Fibroblast of the aortic adventitia (primary cell): ENCODE measurements at regions not wholly inside any gene's neighbourhood (a gene's known extent, or its start where the extent isn't known, plus 50 kb on each side); places are given as distances from the start of the nearest gene placed in this dataset.
A peak's percentile ranks its signal among the peaks of the same experiment; 100 is the strongest.

ENCODE experiments used
- DNase-seq: peaks from one replicate; pipeline ENCODE4 v3.0.0-alpha.2; 2010; ENCODE audit warnings: low read depth
- H3K4me3 ChIP-seq: 2 replicates; pipeline ENCODE4 v1.5.1; 2011; ENCODE audit warnings: low read depth, mild to moderate bottlenecking, control low read depth, low read length, moderate library complexity
- TF ChIP-seq, protein P1 (sequence below): IDR thresholded peaks from 2 replicates; pipeline ENCODE4 v1.5.1; 2011; ENCODE audit warnings: mild to moderate bottlenecking, low read length, control low read depth, inconsistent platforms; ENCODE audit not compliant: insufficient read depth

DNA sequence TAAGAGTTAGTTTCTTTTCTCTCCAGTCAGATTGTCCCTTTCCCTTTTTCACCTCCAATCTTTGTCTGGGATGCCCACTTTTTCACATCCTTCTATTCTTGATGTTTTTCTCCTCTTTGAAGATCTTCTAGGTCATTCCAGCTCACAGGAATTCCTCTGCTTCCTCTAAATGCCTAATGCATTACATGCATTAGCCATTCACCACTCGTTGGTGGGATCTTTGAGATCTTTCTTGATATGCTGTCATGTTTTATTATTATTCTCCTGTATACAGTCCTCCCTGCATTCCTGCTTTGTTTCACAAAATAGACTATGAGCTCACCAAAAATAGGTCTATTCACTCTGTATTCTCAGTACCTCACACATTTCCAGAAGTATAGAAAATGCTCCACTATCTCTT, 129.0 kb downstream of the LYPLAL1 start:
- no peak overlapping the region for H3K4me3 ChIP-seq
- TF ChIP-seq, protein P1, sequence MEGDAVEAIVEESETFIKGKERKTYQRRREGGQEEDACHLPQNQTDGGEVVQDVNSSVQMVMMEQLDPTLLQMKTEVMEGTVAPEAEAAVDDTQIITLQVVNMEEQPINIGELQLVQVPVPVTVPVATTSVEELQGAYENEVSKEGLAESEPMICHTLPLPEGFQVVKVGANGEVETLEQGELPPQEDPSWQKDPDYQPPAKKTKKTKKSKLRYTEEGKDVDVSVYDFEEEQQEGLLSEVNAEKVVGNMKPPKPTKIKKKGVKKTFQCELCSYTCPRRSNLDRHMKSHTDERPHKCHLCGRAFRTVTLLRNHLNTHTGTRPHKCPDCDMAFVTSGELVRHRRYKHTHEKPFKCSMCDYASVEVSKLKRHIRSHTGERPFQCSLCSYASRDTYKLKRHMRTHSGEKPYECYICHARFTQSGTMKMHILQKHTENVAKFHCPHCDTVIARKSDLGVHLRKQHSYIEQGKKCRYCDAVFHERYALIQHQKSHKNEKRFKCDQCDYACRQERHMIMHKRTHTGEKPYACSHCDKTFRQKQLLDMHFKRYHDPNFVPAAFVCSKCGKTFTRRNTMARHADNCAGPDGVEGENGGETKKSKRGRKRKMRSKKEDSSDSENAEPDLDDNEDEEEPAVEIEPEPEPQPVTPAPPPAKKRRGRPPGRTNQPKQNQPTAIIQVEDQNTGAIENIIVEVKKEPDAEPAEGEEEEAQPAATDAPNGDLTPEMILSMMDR, result no peak
- peak; percentile 60 for DNase-seq

DNA sequence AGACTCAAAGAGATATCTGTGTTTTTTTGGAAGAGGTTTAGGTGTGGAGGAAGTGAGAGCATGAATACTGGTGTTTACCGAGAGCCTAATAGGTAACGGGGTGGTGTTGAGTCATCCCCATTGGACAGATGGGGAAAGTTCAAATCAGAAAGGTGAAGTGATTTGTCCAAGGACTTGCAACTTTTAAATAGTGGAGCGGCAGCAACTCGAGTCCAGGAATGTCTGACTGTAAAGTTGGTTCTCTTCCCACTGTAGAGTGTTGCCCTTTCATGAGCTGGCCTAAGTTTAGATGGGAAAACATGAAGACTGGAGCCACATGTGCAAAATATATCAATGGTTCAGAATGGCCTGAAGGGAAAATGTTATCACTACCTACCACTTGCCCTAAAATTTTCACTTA, 125.7 kb downstream of the LYPLAL1 start:
- H3K4me3 ChIP-seq, result no peak overlapping the region
- TF ChIP-seq, protein P1, result no peak
- DNase-seq, result peak; percentile 92

DNA sequence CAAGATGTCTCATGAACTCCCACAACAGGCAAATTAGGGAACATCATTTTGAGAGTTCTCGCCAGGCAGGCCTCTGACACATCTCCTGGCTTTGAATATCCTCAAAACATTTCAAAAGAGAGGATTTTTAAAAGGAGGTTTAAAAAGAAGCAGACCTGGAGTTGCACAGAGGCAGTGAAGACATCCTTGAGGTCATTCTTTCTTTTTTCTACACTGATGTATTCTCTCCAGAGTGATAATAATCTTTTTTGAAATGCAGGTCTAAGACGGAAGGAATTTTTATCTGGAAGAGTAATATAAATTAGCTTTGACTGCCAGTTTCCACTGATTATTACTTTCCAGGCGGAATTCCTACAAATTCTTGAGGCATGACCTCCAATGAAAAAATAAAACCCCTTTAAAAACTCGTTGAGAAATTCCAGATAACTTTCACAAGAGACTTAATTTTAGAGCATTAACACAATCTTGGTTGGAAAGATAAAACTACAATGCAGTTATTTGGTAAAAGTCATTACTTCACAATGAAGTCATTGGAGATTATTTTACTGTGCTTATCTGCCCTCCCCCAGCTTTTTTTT, 125.0 kb downstream of the LYPLAL1 start:
- no peak overlapping the region for H3K4me3 ChIP-seq
- TF ChIP-seq, protein P1, result no peak
- peak; percentile 99 for DNase-seq

DNA sequence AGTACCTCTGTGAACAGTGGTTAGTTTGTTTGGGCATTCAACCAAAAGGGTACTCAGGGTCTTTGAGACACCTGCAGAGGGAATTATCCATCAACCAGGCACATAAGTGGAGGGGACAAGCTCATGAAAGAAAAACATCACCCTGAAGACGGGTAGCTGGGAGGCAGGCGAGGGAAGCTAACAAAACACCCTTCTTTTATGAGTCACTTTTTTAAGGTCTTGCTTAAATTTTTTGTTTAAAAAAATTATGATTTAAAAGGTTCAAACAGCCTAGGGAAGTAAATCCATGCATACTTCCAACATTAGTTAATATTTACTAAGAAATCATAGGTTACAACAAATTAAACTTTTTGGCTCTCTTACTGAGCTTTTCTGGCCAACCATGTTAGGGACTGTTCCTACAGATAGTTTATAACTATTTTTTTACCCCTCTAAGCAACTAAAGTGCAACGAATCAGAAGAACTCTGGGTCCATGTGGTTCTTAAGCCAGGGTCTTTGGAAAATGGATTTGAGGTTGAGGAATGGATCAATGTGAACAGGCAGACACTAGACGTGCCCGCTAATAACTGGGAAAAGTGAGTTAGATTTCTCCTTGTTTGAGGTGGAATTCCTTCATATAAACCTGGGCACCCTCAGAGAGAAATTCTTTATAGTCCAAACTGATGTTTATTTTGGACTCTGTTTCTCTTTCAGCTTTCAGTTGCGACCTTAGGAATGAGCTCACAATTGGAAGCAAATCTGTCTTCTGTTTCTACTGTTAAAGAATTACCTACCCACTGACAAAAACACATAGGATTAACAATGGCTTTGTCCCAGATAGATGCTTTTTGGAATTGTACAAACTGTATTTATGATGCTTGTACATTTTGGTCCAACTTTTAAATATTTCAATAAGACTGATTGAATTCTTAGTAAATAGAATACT, 123.0 kb downstream of the LYPLAL1 start:
- H3K4me3 ChIP-seq, result no peak overlapping the region
- peak; percentile 73 for DNase-seq
- TF ChIP-seq, protein P1, result no peak

DNA sequence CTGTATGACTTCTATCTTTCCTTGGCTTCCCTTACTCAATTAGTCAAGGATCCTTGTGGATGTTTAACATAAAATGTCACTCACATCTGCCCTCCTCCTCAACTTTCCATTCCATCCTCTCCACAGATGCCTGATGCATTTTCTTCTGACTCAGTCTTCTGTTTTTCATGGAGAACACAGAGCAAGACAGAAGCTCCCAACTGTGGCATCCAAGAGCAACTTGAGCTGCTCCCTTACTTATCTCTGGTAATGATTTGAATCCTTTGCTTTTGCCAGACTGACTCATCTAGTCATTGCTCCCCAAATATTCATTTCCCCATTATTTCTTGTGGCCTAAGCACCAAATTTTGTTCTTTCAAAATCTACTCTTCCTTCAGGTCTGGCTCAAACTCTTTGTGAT, 120.6 kb downstream of the LYPLAL1 start:
- H3K4me3 ChIP-seq, result no peak overlapping the region
- peak; percentile 47 for DNase-seq

DNA sequence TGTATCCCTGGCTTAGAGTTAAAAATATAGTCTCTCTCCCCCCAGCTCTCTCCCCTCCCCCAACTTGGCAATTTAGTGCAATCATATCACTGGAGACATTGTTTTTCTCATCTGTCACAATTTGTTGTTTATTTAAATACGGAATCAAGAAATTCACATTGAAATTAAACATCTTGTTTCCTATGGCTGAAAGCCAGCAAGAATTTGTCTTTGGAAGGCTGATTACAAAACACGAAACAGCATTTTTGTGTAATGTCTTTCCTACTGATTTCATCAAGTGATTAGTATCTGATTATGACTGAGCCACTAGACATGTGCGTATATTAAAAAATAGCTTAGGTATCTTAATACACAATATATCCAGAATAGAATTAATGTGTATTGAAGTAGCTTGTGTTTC, 119.7 kb downstream of the LYPLAL1 start:
- peak; percentile 44 for DNase-seq
- no peak overlapping the region for H3K4me3 ChIP-seq
- TF ChIP-seq, protein P1, result no peak

More for the DNA sequence above, 120.6 kb downstream of the LYPLAL1 start:
- TF ChIP-seq, protein P1, result no peak
